Adipocyte (in vitro differentiated cells): ENCODE measurements at regions not wholly inside any gene's neighbourhood (a gene's known extent, or its start where the extent isn't known, plus 50 kb on each side); places are given as distances from the start of the nearest gene placed in this dataset.

Experiments used
- DNase-seq: peaks from one replicate; pipeline ENCODE4 v3.0.0-alpha.2; 2015; ENCODE audit warnings: low read depth
- H3K27me3 ChIP-seq: replicated peaks from 2 replicates; pipeline ENCODE4 v1.7.0; 2013; ENCODE audit warnings: mild to moderate bottlenecking, low read length, moderate library complexity; ENCODE audit not compliant: control insufficient read depth, insufficient read depth
- H3K36me3 ChIP-seq: 2 replicates; pipeline ENCODE4 v1.7.0; 2013; ENCODE audit warnings: low read length, mild to moderate bottlenecking, moderate library complexity; ENCODE audit not compliant: control insufficient read depth, insufficient read depth, severe bottlenecking
- H3K4me1 ChIP-seq: 2 replicates; pipeline ENCODE4 v1.7.0; 2013; ENCODE audit warnings: mild to moderate bottlenecking, low read length, moderate library complexity; ENCODE audit not compliant: control insufficient read depth, insufficient read depth
- H3K4me3 ChIP-seq: 2 replicates; pipeline ENCODE4 v1.7.0; 2013; ENCODE audit warnings: mild to moderate bottlenecking, low read length, moderate library complexity
- H3K9ac ChIP-seq: 2 replicates; pipeline ENCODE4 v1.7.0; 2013; ENCODE audit warnings: mild to moderate bottlenecking, low read length, moderate library complexity
- H3K9me3 ChIP-seq: 2 replicates; pipeline ENCODE4 v1.7.0; 2013; ENCODE audit warnings: mild to moderate bottlenecking, low read length, moderate library complexity; ENCODE audit not compliant: control insufficient read depth

- Histone ChIP-seq H3K27me3 (no peaks in the 10 kb centered on the region), H3K9ac (no peak overlapping the region), H3K4me1 (no peaks in the 10 kb centered on the region), H3K9me3 (no peaks in the 10 kb centered on the region), H3K4me3 (no peak overlapping the region), H3K36me3 (no peaks in the 10 kb centered on the region)
- no peak for DNase-seq
Measured at GRCh38 chr11:70581991-70582885, 183.9 kb downstream of the CTTN start.

DNA sequence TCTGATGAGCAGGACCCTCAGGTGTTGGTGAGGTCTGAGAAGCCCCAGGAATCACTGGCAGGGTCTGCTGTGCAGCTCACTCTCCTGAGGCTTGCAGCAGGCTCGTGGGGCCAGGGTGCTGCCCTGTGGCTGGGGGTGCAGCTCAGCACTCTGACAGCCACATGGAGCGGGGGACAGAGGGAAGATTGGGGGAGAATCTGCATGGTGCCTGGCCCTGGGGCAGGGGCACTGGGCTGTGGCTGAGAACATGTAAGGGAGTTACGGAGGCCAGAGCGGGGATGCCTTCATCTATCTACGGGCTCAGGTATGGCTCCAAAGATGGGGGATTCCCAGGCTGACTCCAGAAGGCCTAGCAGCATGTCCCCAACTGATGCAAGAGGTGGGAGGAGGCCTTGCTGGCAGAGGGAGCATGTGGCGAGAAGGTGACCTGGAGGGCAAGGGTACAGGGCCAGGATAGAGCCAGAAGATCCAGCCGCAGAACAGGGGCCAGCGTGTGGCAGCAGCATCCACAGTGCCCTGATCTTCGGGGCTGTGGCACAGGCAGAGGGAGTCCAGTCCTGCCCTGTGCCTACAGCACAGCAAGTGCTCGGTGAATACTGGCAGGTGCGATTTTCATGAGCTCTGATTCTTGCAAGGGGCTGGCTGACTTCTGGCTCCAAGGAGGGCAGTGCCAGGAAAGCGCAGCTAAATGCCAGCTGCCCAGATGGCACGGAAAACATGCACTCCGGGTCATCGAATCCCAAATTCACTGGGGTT lies 184.7 kb downstream of the CTTN start:
- H3K4me3 ChIP-seq, result no peak overlapping the region
- DNase-seq, result no peak
- no peaks in the 10 kb centered on the region for H3K4me1 ChIP-seq
- H3K9me3 ChIP-seq, result no peaks in the 10 kb centered on the region
- no peak overlapping the region for H3K9ac ChIP-seq
- H3K27me3 ChIP-seq, result no peaks in the 10 kb centered on the region
- H3K36me3 ChIP-seq, result no peaks in the 10 kb centered on the region

GRCh38 chr11:70583781-70584218 lies 185.5 kb downstream of the CTTN start:
- no peak for DNase-seq

DNA sequence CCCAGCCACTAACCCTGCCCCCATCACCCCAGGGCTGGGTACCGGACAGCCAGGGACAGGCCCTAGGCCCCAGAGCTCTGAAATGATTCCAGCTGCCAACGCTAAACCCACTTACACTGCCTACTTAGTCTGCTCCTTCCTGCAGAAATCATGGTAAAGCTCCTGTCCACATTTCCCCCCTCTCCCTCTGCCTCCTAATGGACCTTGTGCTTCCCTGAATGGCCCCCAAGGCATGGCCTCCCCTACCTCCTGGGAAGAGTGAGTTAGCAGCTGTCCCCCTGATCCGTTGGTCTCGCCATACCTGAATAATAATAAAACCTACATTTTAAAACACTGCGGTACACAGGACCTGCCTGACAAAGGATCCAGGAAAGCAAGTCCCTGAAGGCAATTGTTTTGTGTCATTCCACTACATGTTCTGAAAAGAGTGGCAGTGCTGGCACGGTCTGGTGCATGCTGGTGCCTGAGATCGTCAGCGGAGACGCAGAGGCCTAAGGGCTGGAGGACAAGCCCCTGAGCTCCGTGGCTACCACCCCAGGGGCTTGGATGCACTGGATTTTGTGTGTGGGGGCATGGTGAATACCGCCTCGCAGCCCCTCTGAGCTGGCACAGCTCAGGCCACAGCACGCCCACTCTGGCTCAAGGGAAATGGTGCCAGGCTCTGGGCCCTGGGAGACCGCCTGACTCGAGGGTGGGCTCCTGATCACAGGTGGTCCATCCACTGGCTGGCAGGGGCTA lies 186.3 kb downstream of the CTTN start:
- no peaks in the 10 kb centered on the region for H3K27me3 ChIP-seq
- H3K9me3 ChIP-seq, result no peaks in the 10 kb centered on the region
- H3K4me1 ChIP-seq, result no peaks in the 10 kb centered on the region
- DNase-seq, result no peak
- no peak overlapping the region for H3K4me3 ChIP-seq
- no peak overlapping the region for H3K9ac ChIP-seq
- H3K36me3 ChIP-seq, result no peaks in the 10 kb centered on the region

More at GRCh38 chr11:70583781-70584218, 185.5 kb downstream of the CTTN start:
- no peaks in the 10 kb centered on the region for H3K27me3 ChIP-seq
- no peaks in the 10 kb centered on the region for H3K4me1 ChIP-seq
- no peak overlapping the region for H3K4me3 ChIP-seq
- H3K9ac ChIP-seq, result no peak overlapping the region
- H3K36me3 ChIP-seq, result no peaks in the 10 kb centered on the region
- H3K9me3 ChIP-seq, result no peaks in the 10 kb centered on the region

DNA sequence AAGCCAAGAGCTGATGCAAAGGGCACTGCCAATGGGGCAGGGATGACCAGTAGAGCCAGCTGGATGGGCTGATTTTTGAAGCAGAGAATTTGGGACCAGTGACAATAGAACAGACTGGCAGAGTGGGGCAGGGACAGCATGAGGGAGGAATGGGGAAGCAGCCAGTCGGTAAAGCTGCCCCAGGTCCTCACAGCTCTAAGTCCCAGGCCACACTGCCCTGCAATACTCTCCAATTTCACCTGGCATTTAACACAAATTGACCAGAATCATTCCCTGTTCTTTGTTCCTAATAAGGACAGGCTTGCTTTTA lies 186.9 kb downstream of the CTTN start:
- no peak for DNase-seq
- no peaks in the 10 kb centered on the region for H3K36me3 ChIP-seq
- no peaks in the 10 kb centered on the region for H3K4me1 ChIP-seq
- H3K9me3 ChIP-seq, result no peaks in the 10 kb centered on the region
- no peaks in the 10 kb centered on the region for H3K27me3 ChIP-seq
- H3K9ac ChIP-seq, result no peak overlapping the region
- H3K4me3 ChIP-seq, result no peak overlapping the region

GRCh38 chr11:70586261-70587074 lies 188.1 kb downstream of the CTTN start:
- no peak overlapping the region for H3K9ac ChIP-seq
- H3K27me3 ChIP-seq, result no peaks in the 10 kb centered on the region
- H3K4me3 ChIP-seq, result no peak overlapping the region
- H3K36me3 ChIP-seq, result no peaks in the 10 kb centered on the region
- H3K4me1 ChIP-seq, result no peaks in the 10 kb centered on the region
- no peak for DNase-seq
- no peaks in the 10 kb centered on the region for H3K9me3 ChIP-seq

- Histone ChIP-seq H3K4me1 (no peaks in the 10 kb centered on the region), H3K9me3 (no peaks in the 10 kb centered on the region), H3K4me3 (no peak overlapping the region), H3K9ac (no peak overlapping the region), H3K27me3 (no peaks in the 10 kb centered on the region), H3K36me3 (no peaks in the 10 kb centered on the region)
- no peak for DNase-seq
Measured at GRCh38 chr11:70587075-70587389, 188.7 kb downstream of the CTTN start.

GRCh38 chr11:70590356-70590991 lies 192.1 kb downstream of the CTTN start:
- no peak overlapping the region for H3K4me3 ChIP-seq
- H3K9me3 ChIP-seq, result no peaks in the 10 kb centered on the region
- H3K27me3 ChIP-seq, result no peaks in the 10 kb centered on the region
- H3K4me1 ChIP-seq, result no peaks in the 10 kb centered on the region
- DNase-seq, result no peak
- no peak overlapping the region for H3K9ac ChIP-seq
- no peaks in the 10 kb centered on the region for H3K36me3 ChIP-seq

GRCh38 chr11:70592641-70593165 lies 194.4 kb downstream of the CTTN start:
- DNase-seq, result no peak
- H3K27me3 ChIP-seq, result no peaks in the 10 kb centered on the region
- peaks cover under 1% of the 10 kb centered on the region for H3K4me1 ChIP-seq
- H3K36me3 ChIP-seq, result no peaks in the 10 kb centered on the region
- no peak overlapping the region for H3K4me3 ChIP-seq
- no peak overlapping the region for H3K9ac ChIP-seq
- H3K9me3 ChIP-seq, result no peaks in the 10 kb centered on the region

DNA sequence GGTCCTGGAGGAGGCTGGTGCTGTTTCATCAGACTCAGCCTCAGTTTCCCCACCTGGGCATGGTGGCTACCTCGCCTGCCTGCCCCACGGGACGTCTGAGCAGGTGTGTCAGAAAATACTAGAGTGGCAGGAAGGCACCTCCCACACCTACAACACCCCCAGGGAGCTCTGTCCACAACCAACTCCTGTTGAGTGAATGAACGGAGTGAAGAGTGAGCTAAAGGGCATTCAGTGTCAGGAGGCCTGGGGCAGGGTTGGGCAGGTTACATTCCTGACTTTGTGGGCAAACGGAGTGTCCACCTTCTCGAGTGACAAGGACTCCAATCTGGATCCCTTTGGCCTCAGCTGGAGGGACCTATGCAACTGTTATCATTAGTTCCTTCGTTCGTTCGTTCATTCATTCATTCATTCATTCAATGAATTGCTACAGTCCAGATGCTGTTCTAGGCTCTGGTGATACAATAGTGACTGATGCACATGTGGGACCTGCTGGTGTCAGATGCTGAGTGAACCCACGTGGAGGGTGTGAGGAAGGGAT lies 195.2 kb downstream of the CTTN start:
- H3K9ac ChIP-seq, result no peak overlapping the region
- no peaks in the 10 kb centered on the region for H3K9me3 ChIP-seq
- peaks cover 9% of the 10 kb centered on the region for H3K4me1 ChIP-seq
- H3K27me3 ChIP-seq, result no peaks in the 10 kb centered on the region
- no peaks in the 10 kb centered on the region for H3K36me3 ChIP-seq
- DNase-seq, result no peak
- no peak overlapping the region for H3K4me3 ChIP-seq
